GM12878 (cell line): ENCODE measurements at regions not wholly inside any gene's neighbourhood (a gene's known extent, or its start where the extent isn't known, plus 50 kb on each side); places are given as distances from the start of the nearest gene placed in this dataset.

ENCODE experiments used
- CBFB ChIP-seq: IDR thresholded peaks from 2 replicates; pipeline ENCODE4 v1.6.1; 2016; ENCODE audit warnings: antibody characterized with exemption, low read depth
- CREB1 ChIP-seq: IDR thresholded peaks from 2 replicates; pipeline ENCODE4 v1.6.1; 2012; ENCODE audit warnings: low read depth, mild to moderate bottlenecking, inconsistent platforms
- CTCF ChIP-seq, 3 experiments: IDR thresholded peaks in 2 of 3; conservative IDR thresholded peaks in 1 of 3; 2 replicates each; pipeline ENCODE4 v1.5.1; 2011; ENCODE audit warnings: low read depth in 3 of 3, low read length in 3 of 3, mild to moderate bottlenecking in 3 of 3, control low read depth in 2 of 3, moderate library complexity in 2 of 3, inconsistent platforms in 1 of 3, mixed read lengths in 1 of 3; ENCODE audit not compliant: control insufficient read depth in 2 of 3, insufficient read depth in 1 of 3; ENCODE audit errors: extremely low read depth in 1 of 3
- MEF2B ChIP-seq: fragments of 450-650 bp; IDR thresholded peaks from 2 replicates; pipeline ENCODE4 v1.6.1; 2018; ENCODE audit warnings: mild to moderate bottlenecking, moderate library complexity; ENCODE audit not compliant: partially characterized antibody, poor library complexity, severe bottlenecking
- RFX5 ChIP-seq: IDR thresholded peaks from 2 replicates; pipeline ENCODE4 v1.6.1; 2011; ENCODE audit warnings: low read depth, low read length, improper control_type of control experiment
- SIX5 ChIP-seq: IDR thresholded peaks from 2 replicates; pipeline ENCODE4 v1.6.1; 2011; ENCODE audit warnings: mild to moderate bottlenecking, low read depth, low read length, moderate library complexity; ENCODE audit not compliant: severe bottlenecking
- ZBED1 ChIP-seq: IDR thresholded peaks from 2 replicates; pipeline ENCODE4 v1.6.1; 2016; ENCODE audit warnings: borderline replicate concordance
- ZBTB33 ChIP-seq: fragments of 450-650 bp; IDR thresholded peaks from 2 replicates; pipeline ENCODE4 v1.6.1; 2017; ENCODE audit warnings: mild to moderate bottlenecking
- ZNF217 ChIP-seq: fragments of 450-650 bp; IDR thresholded peaks from 2 replicates; pipeline ENCODE4 v1.6.1; 2017; ENCODE audit warnings: antibody characterized with exemption, mild to moderate bottlenecking
- ZNF592 ChIP-seq: fragments of 450-650 bp; IDR thresholded peaks from 2 replicates; pipeline ENCODE4 v1.6.1; 2017; ENCODE audit warnings: mild to moderate bottlenecking, moderate library complexity

GRCh38 chr15:87686339-87686738 is 570.2 kb downstream of the NTRK3 start (continued):
- no peak for TF ChIP-seq ZNF592
- TF ChIP-seq ZBTB33, result no peak
- TF ChIP-seq RFX5, result no peak
- TF ChIP-seq MEF2B, result no peak
- TF ChIP-seq CREB1, result no peak
- TF ChIP-seq CTCF (IDR thresholded peaks at IDR 0.05 in 2 of 3, conservative IDR thresholded peaks at IDR 0.05 in 1 of 3; ENCODE audit: control insufficient read depth in 2 of 3, extremely low read depth in 1 of 3, insufficient read depth in 1 of 3, low read depth in 3 of 3, low read length in 3 of 3), result no peak
- TF ChIP-seq SIX5, result no peak
- no peak for TF ChIP-seq CBFB
- TF ChIP-seq ZBED1, result no peak
- TF ChIP-seq ZNF217, result no peak
